ENCODE measurements at regions not wholly inside any gene's neighbourhood (a gene's known extent, or its start where the extent isn't known, plus 50 kb on each side); places are given as distances from the start of the nearest gene placed in this dataset.
"Not testable (repeated sequence)": the region's sequence is repeated elsewhere in the genome, so short reads cannot be mapped to it uniquely, and the experiment has no call there.

DNA sequence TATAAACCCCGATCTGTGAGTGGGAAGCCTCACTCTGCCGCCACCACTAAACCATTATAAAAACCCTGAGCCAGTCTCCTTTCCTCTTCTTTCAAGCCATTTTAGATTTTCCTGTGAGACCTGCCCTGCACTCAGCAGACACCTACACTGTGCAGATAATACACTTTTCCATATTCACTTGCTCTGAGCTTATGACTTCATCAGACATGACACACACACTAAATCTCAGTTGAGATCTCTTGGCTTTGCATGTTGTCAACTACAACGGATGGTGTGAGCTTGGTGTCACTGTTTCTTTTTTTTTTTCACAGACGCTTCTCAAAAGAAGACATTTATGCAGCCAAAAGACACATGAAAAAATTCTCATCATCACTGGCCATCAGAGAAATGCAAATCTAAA, 814.3 kb downstream of the TMEM121 start:
- H3K4me3 ChIP-seq; DNase-seq; H3K36me3 ChIP-seq; H3K4me1 ChIP-seq; intact Hi-C loops (cut with DNase I; ENCODE audit: low total_unique reads); H3K27me3 ChIP-seq; H3K27ac ChIP-seq; H3K9me3 ChIP-seq: not testable (repeated sequence)

DNA sequence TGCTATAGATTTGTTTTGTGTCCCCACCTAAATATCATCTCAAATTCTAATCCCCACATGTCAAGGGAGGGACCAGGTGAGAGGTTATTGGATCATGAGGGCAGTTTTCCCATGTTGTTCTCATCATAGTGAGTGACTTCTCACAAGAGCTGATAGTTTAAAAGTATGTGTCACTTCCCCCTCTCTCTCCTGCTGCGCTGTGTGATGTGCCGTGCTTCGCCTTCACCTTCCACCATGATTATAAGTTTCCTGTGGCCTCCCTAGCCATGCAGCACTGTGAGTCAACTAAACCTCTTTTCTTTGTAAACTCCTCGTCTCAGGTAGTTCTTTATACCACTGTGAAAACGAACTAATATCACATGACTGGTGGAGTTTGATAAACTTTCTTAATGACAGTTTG, 814.8 kb downstream of the TMEM121 start:
- DNase-seq; intact Hi-C loops (cut with DNase I; ENCODE audit: low total_unique reads): not testable (repeated sequence)

DNA sequence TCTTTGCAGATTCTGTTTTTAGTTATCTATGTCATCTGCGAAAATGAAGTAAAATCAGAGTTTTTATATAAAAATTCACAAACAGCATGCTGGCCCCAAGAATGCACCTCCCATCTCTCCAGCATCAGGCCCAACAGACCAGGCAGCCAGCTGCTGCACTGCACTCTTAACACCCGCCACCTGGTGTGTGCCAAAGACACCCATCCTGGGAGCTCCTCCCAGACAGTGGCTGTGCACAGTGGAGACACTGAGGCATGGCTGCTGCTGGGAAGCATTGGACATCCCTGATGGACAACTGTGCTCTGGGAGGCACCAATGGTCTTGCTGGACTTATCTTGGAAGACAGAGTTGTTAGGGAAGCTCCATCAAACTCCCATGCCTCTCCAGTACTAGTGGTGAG, 817.2 kb downstream of the TMEM121 start:
- intact Hi-C loops (cut with DNase I; ENCODE audit: low total_unique reads) = no loop called here
- no peak overlapping the region for H3K27ac ChIP-seq
- H3K4me3 ChIP-seq = no peak overlapping the region
- H3K9me3 ChIP-seq = no peaks in the 10 kb centered on the region
- H3K4me1 ChIP-seq = no peaks in the 10 kb centered on the region
- H3K36me3 ChIP-seq = no peaks in the 10 kb centered on the region
- no peaks in the 10 kb centered on the region for H3K27me3 ChIP-seq
- TF ChIP-seq, protein P1, sequence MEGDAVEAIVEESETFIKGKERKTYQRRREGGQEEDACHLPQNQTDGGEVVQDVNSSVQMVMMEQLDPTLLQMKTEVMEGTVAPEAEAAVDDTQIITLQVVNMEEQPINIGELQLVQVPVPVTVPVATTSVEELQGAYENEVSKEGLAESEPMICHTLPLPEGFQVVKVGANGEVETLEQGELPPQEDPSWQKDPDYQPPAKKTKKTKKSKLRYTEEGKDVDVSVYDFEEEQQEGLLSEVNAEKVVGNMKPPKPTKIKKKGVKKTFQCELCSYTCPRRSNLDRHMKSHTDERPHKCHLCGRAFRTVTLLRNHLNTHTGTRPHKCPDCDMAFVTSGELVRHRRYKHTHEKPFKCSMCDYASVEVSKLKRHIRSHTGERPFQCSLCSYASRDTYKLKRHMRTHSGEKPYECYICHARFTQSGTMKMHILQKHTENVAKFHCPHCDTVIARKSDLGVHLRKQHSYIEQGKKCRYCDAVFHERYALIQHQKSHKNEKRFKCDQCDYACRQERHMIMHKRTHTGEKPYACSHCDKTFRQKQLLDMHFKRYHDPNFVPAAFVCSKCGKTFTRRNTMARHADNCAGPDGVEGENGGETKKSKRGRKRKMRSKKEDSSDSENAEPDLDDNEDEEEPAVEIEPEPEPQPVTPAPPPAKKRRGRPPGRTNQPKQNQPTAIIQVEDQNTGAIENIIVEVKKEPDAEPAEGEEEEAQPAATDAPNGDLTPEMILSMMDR (IDR thresholded peaks at IDR 0.05) = no peak
- no peak for TF ChIP-seq POLR2A (IDR thresholded peaks at IDR 0.05)
- DNase-seq = no peak

More for the DNA sequence above, 814.8 kb downstream of the TMEM121 start:
- not testable (repeated sequence) for H3K4me1 ChIP-seq, H3K27ac ChIP-seq, H3K4me3 ChIP-seq, H3K36me3 ChIP-seq, H3K9me3 ChIP-seq, H3K27me3 ChIP-seq

DNA sequence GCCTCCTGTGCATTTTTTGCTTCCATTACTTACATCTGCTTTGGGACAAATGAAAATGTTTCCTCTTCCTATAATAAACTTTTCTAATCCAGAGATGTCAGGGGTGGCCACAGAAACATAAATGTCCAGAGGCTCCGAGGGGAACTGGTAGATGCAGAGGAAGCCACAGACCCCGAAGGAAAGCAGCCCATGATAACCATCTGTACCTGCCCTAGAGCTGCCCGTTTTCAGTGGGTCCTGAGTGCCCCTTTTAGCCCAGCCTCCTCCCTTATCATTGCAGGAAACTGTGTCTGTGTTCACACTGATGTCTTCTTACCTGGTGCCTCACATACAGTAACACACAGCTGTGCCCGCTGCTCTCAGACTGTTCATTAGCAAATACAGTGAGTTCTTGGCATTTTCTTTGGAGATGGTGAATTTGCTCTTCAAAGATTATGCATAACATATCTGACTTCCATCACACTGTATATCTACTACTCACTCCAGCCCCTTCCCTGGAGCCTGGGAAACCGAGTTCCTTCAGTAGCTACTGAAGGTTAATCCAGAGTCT, 817.8 kb downstream of the TMEM121 start:
- H3K4me1 ChIP-seq; intact Hi-C loops (cut with DNase I; ENCODE audit: low total_unique reads); H3K27ac ChIP-seq; H3K4me3 ChIP-seq; H3K9me3 ChIP-seq; H3K27me3 ChIP-seq; DNase-seq; H3K36me3 ChIP-seq: not testable (repeated sequence)

DNA sequence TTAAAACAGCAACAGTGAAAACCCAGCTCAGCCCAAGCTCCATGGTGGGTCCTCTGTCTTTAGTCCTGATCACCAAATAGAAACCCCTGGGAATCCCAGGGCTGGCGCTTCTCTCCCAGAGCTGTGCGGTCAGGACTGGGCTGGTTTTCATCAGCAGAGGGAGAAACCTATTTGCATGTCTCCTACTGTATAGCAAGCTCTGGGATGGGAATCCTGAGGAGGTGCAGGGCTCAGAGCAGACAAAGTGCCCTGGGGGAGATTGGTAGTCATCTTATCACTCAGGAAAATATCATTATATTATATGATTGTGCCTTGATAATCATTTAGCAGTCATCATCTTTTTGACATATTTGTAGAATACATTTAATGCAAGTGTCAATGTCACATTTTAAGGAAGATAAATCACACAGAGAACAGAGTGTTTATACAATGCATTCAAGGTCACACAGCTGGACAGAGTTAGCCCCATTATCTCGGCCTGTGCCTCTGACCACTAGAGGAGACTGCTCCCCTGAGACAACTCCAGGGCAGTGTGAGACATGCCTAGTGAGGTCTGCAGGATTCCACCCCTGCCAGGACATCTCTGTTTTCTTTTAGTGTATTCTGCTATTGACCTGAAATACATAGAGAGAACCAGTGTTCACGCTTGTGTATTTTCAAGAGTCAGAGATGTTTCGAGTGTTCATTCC, 818.6 kb downstream of the TMEM121 start:
- H3K4me3 ChIP-seq; H3K4me1 ChIP-seq; DNase-seq; intact Hi-C loops (cut with DNase I; ENCODE audit: low total_unique reads); H3K27me3 ChIP-seq; H3K9me3 ChIP-seq; H3K36me3 ChIP-seq; H3K27ac ChIP-seq: not testable (repeated sequence)

DNA sequence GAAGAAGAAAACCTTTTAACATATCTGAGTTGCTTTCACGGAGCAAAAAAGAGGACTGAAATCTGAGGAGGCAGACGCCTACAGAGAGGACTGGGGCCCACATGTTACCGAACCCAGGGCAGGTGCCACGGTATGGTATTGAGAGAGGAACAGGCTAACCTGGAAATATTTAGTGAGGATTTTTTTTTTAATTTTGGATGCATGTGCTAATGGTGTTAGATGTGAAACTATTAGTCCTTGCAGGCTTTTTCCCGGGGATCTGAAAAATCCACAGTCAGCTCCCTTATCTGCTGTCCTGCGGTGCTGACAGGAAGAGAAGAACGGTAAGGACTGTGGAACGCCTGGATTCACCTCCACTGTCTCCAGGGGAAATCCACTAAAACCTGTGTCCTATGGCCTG, 819.7 kb downstream of the TMEM121 start:
- no peak for DNase-seq
- no peak for TF ChIP-seq POLR2A (IDR thresholded peaks at IDR 0.05)
- TF ChIP-seq, protein P1 (IDR thresholded peaks at IDR 0.05) = no peak

DNA sequence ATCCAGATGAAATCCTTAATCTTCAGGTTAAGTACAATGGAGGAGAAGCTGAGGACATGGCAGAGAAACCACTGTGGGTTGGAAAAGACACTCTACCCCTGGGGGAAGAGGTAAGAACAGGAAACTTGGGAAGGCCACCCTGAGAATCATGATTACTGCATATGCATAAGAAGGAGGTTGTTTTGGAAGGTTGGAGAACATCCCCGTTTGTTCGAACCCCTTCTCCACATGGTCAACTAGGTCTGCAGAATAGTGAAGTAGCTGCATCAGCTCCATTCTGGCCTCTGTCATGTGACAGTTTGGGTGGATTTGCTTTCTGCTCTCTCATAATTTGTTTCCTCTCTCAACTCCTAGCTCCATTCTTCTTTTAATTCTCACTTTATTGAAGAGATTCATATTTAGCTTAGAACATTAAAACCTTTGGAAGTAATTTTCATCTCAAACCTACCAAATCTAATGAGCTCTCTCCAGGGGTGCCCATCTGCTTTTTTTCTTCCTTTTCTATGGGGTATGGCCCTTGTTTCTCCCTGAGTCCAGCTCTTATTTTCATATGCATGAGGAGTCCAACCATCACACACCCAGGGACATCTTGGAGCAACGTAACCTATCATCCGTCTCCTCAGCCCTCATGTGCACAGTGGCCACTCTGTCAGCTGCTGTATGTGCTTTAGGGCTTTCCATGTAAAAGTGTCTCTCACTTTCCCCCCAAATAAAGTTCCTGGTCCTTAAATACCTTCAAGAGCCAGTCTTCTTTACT, 820.3 kb downstream of the TMEM121 start:
- Histone ChIP-seq H3K4me1 (no peaks in the 10 kb centered on the region), H3K27ac (no peak overlapping the region), H3K9me3 (no peaks in the 10 kb centered on the region), H3K27me3 (no peaks in the 10 kb centered on the region), H3K36me3 (no peaks in the 10 kb centered on the region), H3K4me3 (no peak overlapping the region)
- TF ChIP-seq, protein P1 (IDR thresholded peaks at IDR 0.05) = no peak
- TF ChIP-seq POLR2A (IDR thresholded peaks at IDR 0.05) = no peak
- DNase-seq = no peak
- intact Hi-C loops (cut with DNase I; ENCODE audit: low total_unique reads) = no loop called here

More for the DNA sequence above, 819.7 kb downstream of the TMEM121 start:
- H3K36me3 ChIP-seq = no peaks in the 10 kb centered on the region
- H3K27me3 ChIP-seq = no peaks in the 10 kb centered on the region
- H3K4me1 ChIP-seq = no peaks in the 10 kb centered on the region
- H3K9me3 ChIP-seq = no peaks in the 10 kb centered on the region
- no peak overlapping the region for H3K27ac ChIP-seq
- intact Hi-C loops (cut with DNase I; ENCODE audit: low total_unique reads) = no loop called here
- no peak overlapping the region for H3K4me3 ChIP-seq
